ENCODE measurements at regions not wholly inside any gene's neighbourhood (a gene's known extent, or its start where the extent isn't known, plus 50 kb on each side); places are given as distances from the start of the nearest gene placed in this dataset.

- H3K36me3 Mint-ChIP-seq = no peaks in the 10 kb centered on the region
- H3K4me3 Mint-ChIP-seq = no peak overlapping the region
- H3K9me3 Mint-ChIP-seq = peaks cover 0 to 3% (median 0%) of the 10 kb centered on the region in 3 donors
- no peak overlapping the region for H3K27ac Mint-ChIP-seq
- H3K27me3 Mint-ChIP-seq = no peaks in the 10 kb centered on the region
- H3K4me3 ChIP-seq (ENCODE audit: control insufficient read depth in 1 of 2, extremely low read depth in 1 of 2, low read length in 1 of 2) = no peak overlapping the region
- DNase-seq = no peak
- H3K4me1 Mint-ChIP-seq = no peaks in the 10 kb centered on the region
- ATAC-seq (replicated peaks in 1 of 4) = no peak
- H3K27ac ChIP-seq (ENCODE audit: low read length) = no peak overlapping the region
- H3K4me1 ChIP-seq (ENCODE audit: control insufficient read depth in 1 of 2, extremely low read depth in 1 of 2, insufficient read depth in 2 of 2, low read length in 2 of 2) = no peaks in the 10 kb centered on the region
- no peaks in the 10 kb centered on the region for H3K36me3 ChIP-seq (ENCODE audit: control insufficient read depth in 2 of 2, extremely low read depth in 1 of 2, insufficient read depth in 1 of 2, low read length in 1 of 2)
- H3K27me3 ChIP-seq (replicated peaks in 1 of 2; ENCODE audit: control insufficient read depth in 2 of 2, extremely low read depth in 1 of 2, insufficient read depth in 2 of 2, low read length in 1 of 2) = no peaks in the 10 kb centered on the region
- no peaks in the 10 kb centered on the region for H3K9me3 ChIP-seq
- ChIA-PET POLR2A (no interaction called here), CTCF (no interaction called here)
- WGBS (ENCODE audit: insufficient coverage) = no CpG with 5 or more reads among the region's 1 CpG
Observed at GRCh38 chr6:153645326-153645725, 393.7 kb upstream of the OPRM1 start.

DNA sequence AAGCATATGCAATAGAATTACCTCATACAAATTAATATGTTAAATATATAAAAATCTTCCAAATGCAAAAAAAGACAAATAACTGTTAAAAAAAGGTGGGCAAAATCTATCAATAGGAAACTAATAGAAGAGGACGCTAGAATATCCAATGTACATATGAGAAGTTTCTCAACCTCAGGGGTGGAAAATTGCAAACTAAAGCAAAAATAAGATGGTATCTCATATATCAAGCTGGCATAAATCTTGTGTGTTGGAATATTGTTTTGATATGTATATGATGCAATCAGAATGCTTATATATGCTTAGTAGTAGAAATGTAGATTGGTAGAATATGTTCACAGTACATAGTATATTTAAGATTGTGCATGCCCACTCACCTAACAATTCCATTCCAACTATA lies 395.0 kb upstream of the OPRM1 start:
- DNase-seq (no peak), ATAC-seq (replicated peaks in 1 of 4) (no peak)
- no peaks in the 10 kb centered on the region for H3K27me3 Mint-ChIP-seq
- ChIA-PET POLR2A (no interaction called here), CTCF (no interaction called here)
- H3K4me3 Mint-ChIP-seq = no peak overlapping the region
- no peak overlapping the region for H3K27ac Mint-ChIP-seq
- Histone ChIP-seq H3K4me3 (ENCODE audit: control insufficient read depth in 1 of 2, extremely low read depth in 1 of 2, low read length in 1 of 2) (no peak overlapping the region), H3K27me3 (replicated peaks in 1 of 2; ENCODE audit: control insufficient read depth in 2 of 2, extremely low read depth in 1 of 2, insufficient read depth in 2 of 2, low read length in 1 of 2) (no peaks in the 10 kb centered on the region), H3K36me3 (ENCODE audit: control insufficient read depth in 2 of 2, extremely low read depth in 1 of 2, insufficient read depth in 1 of 2, low read length in 1 of 2) (no peaks in the 10 kb centered on the region), H3K4me1 (ENCODE audit: control insufficient read depth in 1 of 2, extremely low read depth in 1 of 2, insufficient read depth in 2 of 2, low read length in 2 of 2) (no peaks in the 10 kb centered on the region), H3K27ac (ENCODE audit: low read length) (no peak overlapping the region), H3K9me3 (no peaks in the 10 kb centered on the region)
- WGBS (ENCODE audit: insufficient coverage) = no CpG with 5 or more reads among the region's 1 CpG
- H3K9me3 Mint-ChIP-seq = peaks cover 0 to 9% (median 0%) of the 10 kb centered on the region in 3 donors
- H3K36me3 Mint-ChIP-seq = no peaks in the 10 kb centered on the region
- no peaks in the 10 kb centered on the region for H3K4me1 Mint-ChIP-seq

- ChIA-PET POLR2A (no interaction called here), CTCF (no interaction called here)
- Mint-ChIP-seq H3K27me3 (no peaks in the 10 kb centered on the region), H3K27ac (no peak overlapping the region), H3K9me3 (peaks cover 0 to 26% (median 4%) of the 10 kb centered on the region in 3 donors), H3K4me1 (no peaks in the 10 kb centered on the region), H3K36me3 (no peaks in the 10 kb centered on the region), H3K4me3 (no peak overlapping the region)
- no peaks in the 10 kb centered on the region for H3K9me3 ChIP-seq
- no peaks in the 10 kb centered on the region for H3K4me1 ChIP-seq (ENCODE audit: control insufficient read depth in 1 of 2, extremely low read depth in 1 of 2, insufficient read depth in 2 of 2, low read length in 2 of 2)
- no peaks in the 10 kb centered on the region for H3K36me3 ChIP-seq (ENCODE audit: control insufficient read depth in 2 of 2, extremely low read depth in 1 of 2, insufficient read depth in 1 of 2, low read length in 1 of 2)
- H3K27me3 ChIP-seq (replicated peaks in 1 of 2; ENCODE audit: control insufficient read depth in 2 of 2, extremely low read depth in 1 of 2, insufficient read depth in 2 of 2, low read length in 1 of 2) = no peaks in the 10 kb centered on the region
- ATAC-seq (replicated peaks in 1 of 4) = no peak
- H3K4me3 ChIP-seq (ENCODE audit: control insufficient read depth in 1 of 2, extremely low read depth in 1 of 2, low read length in 1 of 2) = no peak overlapping the region
- no peak overlapping the region for H3K27ac ChIP-seq (ENCODE audit: low read length)
- DNase-seq = no peak
Observed at GRCh38 chr6:153634416-153634815, 404.6 kb upstream of the OPRM1 start.

DNA sequence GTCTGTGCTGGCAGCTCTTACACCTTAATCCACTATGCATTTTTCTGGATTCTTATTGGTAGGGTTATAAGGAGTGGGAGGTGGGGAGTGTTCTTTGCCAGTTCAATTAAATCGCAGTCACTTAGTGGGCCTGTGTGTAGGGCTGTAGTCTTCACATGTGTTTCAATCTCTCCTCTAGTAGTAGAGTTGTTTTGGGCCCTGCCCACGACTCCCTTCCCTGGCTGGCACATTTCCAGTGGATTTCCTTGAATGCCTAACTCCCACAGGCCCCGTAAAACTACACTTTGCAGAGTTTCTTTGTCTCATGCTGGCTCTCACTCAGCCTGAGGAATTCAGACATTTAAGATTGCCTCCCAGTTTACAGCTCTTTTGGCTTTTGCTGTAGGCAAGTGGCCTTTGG lies 414.0 kb upstream of the OPRM1 start:
- POLR2A ChIA-PET = no interaction called here
- no CpG with 5 or more reads among the region's 3 CpGs for WGBS (ENCODE audit: insufficient coverage)
- ATAC-seq (replicated peaks in 1 of 4) (no peak), DNase-seq (no peak)
- Histone ChIP-seq H3K4me1 (ENCODE audit: control insufficient read depth in 1 of 2, extremely low read depth in 1 of 2, insufficient read depth in 2 of 2, low read length in 2 of 2) (no peaks in the 10 kb centered on the region), H3K4me3 (ENCODE audit: control insufficient read depth in 1 of 2, extremely low read depth in 1 of 2, low read length in 1 of 2) (no peak overlapping the region), H3K9me3 (no peaks in the 10 kb centered on the region), H3K36me3 (ENCODE audit: control insufficient read depth in 2 of 2, extremely low read depth in 1 of 2, insufficient read depth in 1 of 2, low read length in 1 of 2) (no peaks in the 10 kb centered on the region), H3K27me3 (replicated peaks in 1 of 2; ENCODE audit: control insufficient read depth in 2 of 2, extremely low read depth in 1 of 2, insufficient read depth in 2 of 2, low read length in 1 of 2) (no peaks in the 10 kb centered on the region), H3K27ac (ENCODE audit: low read length) (no peak overlapping the region)
- Mint-ChIP-seq H3K27ac (no peak overlapping the region), H3K36me3 (no peaks in the 10 kb centered on the region), H3K4me3 (no peak overlapping the region), H3K9me3 (peaks cover 0 to 6% (median 0%) of the 10 kb centered on the region in 3 donors), H3K27me3 (no peaks in the 10 kb centered on the region), H3K4me1 (no peaks in the 10 kb centered on the region)
- CTCF ChIA-PET = no interaction called here

- H3K9me3 ChIP-seq = no peaks in the 10 kb centered on the region
- Mint-ChIP-seq H3K4me3 (no peak overlapping the region), H3K36me3 (no peaks in the 10 kb centered on the region), H3K4me1 (no peaks in the 10 kb centered on the region), H3K9me3 (peaks cover 0 to 6% (median 0%) of the 10 kb centered on the region in 3 donors), H3K27ac (no peak overlapping the region), H3K27me3 (no peaks in the 10 kb centered on the region)
- ATAC-seq (replicated peaks in 1 of 4) = no peak
- no peak overlapping the region for H3K4me3 ChIP-seq (ENCODE audit: control insufficient read depth in 1 of 2, extremely low read depth in 1 of 2, low read length in 1 of 2)
- no peaks in the 10 kb centered on the region for H3K4me1 ChIP-seq (ENCODE audit: control insufficient read depth in 1 of 2, extremely low read depth in 1 of 2, insufficient read depth in 2 of 2, low read length in 2 of 2)
- DNase-seq = no peak
- no CpG with 5 or more reads among the region's 1 CpG for WGBS (ENCODE audit: insufficient coverage)
- H3K36me3 ChIP-seq (ENCODE audit: control insufficient read depth in 2 of 2, extremely low read depth in 1 of 2, insufficient read depth in 1 of 2, low read length in 1 of 2) = no peaks in the 10 kb centered on the region
- ChIA-PET CTCF (no interaction called here), POLR2A (no interaction called here)
- no peaks in the 10 kb centered on the region for H3K27me3 ChIP-seq (replicated peaks in 1 of 2; ENCODE audit: control insufficient read depth in 2 of 2, extremely low read depth in 1 of 2, insufficient read depth in 2 of 2, low read length in 1 of 2)
- no peak overlapping the region for H3K27ac ChIP-seq (ENCODE audit: low read length)
Observed at GRCh38 chr6:153624528-153624927, 414.5 kb upstream of the OPRM1 start.

- no peak overlapping the region for H3K27ac Mint-ChIP-seq
Observed at GRCh38 chr6:153623496-153623895, 415.5 kb upstream of the OPRM1 start.

DNA sequence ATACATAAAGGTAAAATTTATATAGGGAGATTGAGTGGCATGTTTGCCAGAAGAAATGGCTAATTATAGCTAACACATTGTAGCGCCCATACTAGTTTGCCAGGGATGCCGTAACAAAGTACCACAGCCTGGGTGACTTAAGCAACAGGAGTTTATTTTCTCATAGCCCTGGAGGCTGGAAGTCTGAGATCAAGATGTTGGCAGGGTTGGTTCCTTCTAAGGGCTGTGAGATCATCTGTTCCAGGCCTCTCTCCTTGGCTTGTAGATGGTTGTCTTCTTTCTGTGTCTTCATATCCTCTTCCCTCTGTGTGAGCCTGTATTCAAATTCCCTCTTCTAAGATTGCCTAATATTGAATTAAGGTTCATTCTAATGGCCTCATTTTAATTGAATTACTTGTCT lies 417.5 kb upstream of the OPRM1 start:
- Mint-ChIP-seq H3K27ac (no peak overlapping the region), H3K9me3 (peaks cover 0 to 6% (median 0%) of the 10 kb centered on the region in 3 donors), H3K4me3 (no peak overlapping the region), H3K4me1 (no peaks in the 10 kb centered on the region), H3K27me3 (no peaks in the 10 kb centered on the region), H3K36me3 (no peaks in the 10 kb centered on the region)
- WGBS (ENCODE audit: insufficient coverage) = 80% methylated on average over 1 of the region's 2 CpGs
- H3K4me3 ChIP-seq (ENCODE audit: control insufficient read depth in 1 of 2, extremely low read depth in 1 of 2, low read length in 1 of 2) = no peak overlapping the region
- no peaks in the 10 kb centered on the region for H3K4me1 ChIP-seq (ENCODE audit: control insufficient read depth in 1 of 2, extremely low read depth in 1 of 2, insufficient read depth in 2 of 2, low read length in 2 of 2)
- ATAC-seq (replicated peaks in 1 of 4) = no peak
- no peaks in the 10 kb centered on the region for H3K27me3 ChIP-seq (replicated peaks in 1 of 2; ENCODE audit: control insufficient read depth in 2 of 2, extremely low read depth in 1 of 2, insufficient read depth in 2 of 2, low read length in 1 of 2)
- DNase-seq = no peak
- no peaks in the 10 kb centered on the region for H3K36me3 ChIP-seq (ENCODE audit: control insufficient read depth in 2 of 2, extremely low read depth in 1 of 2, insufficient read depth in 1 of 2, low read length in 1 of 2)
- H3K27ac ChIP-seq (ENCODE audit: low read length) = no peak overlapping the region
- H3K9me3 ChIP-seq = no peaks in the 10 kb centered on the region
- ChIA-PET POLR2A (no interaction called here), CTCF (no interaction called here)

More at GRCh38 chr6:153623496-153623895, 415.5 kb upstream of the OPRM1 start:
- Mint-ChIP-seq H3K36me3 (no peaks in the 10 kb centered on the region), H3K4me1 (no peaks in the 10 kb centered on the region), H3K27me3 (no peaks in the 10 kb centered on the region), H3K4me3 (no peak overlapping the region), H3K9me3 (peaks cover 0 to 6% (median 0%) of the 10 kb centered on the region in 3 donors)
- Histone ChIP-seq H3K4me1 (ENCODE audit: control insufficient read depth in 1 of 2, extremely low read depth in 1 of 2, insufficient read depth in 2 of 2, low read length in 2 of 2) (no peaks in the 10 kb centered on the region), H3K27me3 (replicated peaks in 1 of 2; ENCODE audit: control insufficient read depth in 2 of 2, extremely low read depth in 1 of 2, insufficient read depth in 2 of 2, low read length in 1 of 2) (no peaks in the 10 kb centered on the region), H3K4me3 (ENCODE audit: control insufficient read depth in 1 of 2, extremely low read depth in 1 of 2, low read length in 1 of 2) (no peak overlapping the region), H3K27ac (ENCODE audit: low read length) (no peak overlapping the region), H3K9me3 (no peaks in the 10 kb centered on the region), H3K36me3 (ENCODE audit: control insufficient read depth in 2 of 2, extremely low read depth in 1 of 2, insufficient read depth in 1 of 2, low read length in 1 of 2) (no peaks in the 10 kb centered on the region)
- ATAC-seq (replicated peaks in 1 of 4) (no peak), DNase-seq (no peak)
- ChIA-PET POLR2A (no interaction called here), CTCF (no interaction called here)
- WGBS (ENCODE audit: insufficient coverage) = no CpG with 5 or more reads among the region's 2 CpGs
